Inflammatory macrophage treated with lipopolysaccharide for 4 hours (primary cell): ENCODE measurements at regions not wholly inside any gene's neighbourhood (a gene's known extent, or its start where the extent isn't known, plus 50 kb on each side); places are given as distances from the start of the nearest gene placed in this dataset.
A peak's percentile ranks its signal among the peaks of the same experiment; 100 is the strongest.
"Not testable (repeated sequence)": the region's sequence is repeated elsewhere in the genome, so short reads cannot be mapped to it uniquely, and the experiment has no call there.

Experiments
- DNase-seq: peaks from one replicate; pipeline ENCODE4 v3.0.0-alpha.2; 2020

DNA sequence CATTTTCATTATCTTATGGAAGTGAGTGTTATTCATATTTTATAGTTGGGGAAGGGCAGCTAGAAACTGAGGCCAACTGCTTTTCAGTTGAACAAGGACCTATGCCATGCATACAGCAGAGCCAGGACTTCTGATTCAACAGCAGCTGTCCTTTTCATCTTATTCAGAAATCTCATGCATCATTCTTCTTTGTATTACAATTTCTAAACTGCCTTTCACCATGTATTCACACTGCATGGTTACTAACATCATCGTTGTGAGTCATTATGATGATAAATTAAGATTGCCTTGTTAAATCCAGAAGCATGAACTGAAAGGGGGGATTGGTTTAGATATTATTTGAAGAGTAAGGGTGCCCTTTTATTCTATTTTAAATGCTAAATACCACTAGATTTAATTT is 1470.1 kb upstream of the GOT2 start:
- no peak for DNase-seq

DNA sequence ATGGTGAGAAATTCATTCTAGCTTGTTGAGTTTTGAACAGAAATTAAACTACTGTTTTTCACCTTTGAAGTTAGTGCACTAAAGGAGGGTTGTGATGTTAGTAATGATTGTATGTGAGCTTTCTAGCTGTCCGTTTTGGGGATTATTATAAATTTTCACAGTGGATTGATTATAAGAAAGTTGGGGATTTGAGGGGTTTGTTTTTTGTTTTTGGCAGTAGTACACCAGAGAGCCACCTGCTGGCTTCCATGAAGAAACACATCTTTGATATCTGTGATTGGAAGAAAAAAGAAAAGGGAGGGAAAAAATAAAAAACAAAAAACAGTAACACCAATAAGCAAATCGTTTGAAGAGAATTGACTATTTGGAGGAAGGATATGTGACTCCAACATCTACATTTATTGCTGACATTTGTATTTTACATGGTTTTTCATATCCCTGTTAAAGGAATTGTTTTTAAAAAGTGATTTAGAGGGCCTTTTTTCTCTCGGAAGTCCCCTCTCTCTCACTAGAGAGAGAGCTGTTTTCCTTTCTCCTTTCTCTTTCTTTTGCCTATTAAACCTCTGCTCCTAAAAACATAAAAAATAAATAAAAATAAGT is 1469.5 kb upstream of the GOT2 start:
- no peak for DNase-seq

- not testable (repeated sequence) for DNase-seq
These were observed 1466.6 kb upstream of the GOT2 start for GRCh38 chr16:60200729-60201128.

DNA sequence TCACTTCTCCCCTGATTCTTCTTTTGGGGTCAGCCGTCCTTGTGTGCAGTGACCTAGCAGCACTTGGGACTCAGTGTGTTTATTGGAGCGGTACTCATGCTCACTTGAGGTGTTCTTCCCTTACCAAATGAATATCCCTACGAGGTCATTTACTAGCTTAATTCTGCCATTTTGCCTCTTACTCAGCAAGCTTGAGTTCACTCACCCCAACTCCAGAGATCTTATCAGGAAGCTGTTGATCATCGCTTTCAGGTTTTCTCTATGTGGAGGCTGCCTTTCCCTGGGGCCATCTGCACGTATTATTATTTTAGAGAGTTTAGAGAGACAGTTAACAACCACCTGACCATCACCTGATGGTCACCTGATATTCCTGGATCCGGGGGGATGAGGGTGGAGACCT is 1466.0 kb upstream of the GOT2 start:
- no peak for DNase-seq

- no peak for DNase-seq
These were observed 1465.0 kb upstream of the GOT2 start for GRCh38 chr16:60199150-60199549.

DNA sequence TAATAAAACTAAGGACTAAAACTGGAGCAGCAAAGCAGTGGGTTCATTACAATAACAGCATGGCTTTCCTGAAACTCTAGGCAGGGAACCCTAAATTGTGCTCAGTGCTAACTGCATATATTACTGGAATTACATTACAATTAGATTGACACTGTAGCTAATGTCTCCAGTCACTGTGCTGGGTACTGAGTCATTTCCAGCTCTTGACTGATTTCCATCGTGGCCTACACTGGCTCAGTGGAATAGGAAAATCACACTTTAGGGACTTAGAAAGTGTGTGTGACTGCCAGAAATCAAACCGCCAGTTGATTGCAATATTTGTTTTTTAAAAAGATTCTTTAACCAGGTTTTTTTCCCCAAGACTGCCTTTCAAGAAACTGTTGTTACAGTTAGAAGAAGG is 1447.4 kb upstream of the GOT2 start:
- no peak for DNase-seq

GRCh38 chr16:60180609-60181008 is 1446.5 kb upstream of the GOT2 start:
- no peak for DNase-seq

- no peak for DNase-seq
These were observed 1436.1 kb upstream of the GOT2 start for GRCh38 chr16:60170196-60170595.

DNA sequence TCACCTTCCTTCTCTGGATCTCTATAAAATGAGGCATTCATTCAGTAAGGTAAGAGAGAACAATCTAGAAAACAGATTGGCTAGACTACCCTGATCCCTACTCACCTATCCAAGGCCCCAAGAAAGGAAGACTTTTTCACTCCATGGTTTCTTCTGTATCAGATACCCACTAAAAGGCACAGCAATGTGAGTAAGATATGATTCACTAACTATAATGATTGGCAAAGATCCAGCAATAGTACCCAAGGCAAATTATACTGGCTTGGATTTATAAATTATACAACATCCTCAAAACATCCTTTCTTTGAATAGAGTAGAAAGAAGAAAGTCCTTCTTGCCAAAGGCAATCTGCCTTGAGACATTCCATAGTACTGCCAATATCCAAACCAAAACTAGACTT is 1432.0 kb upstream of the GOT2 start:
- DNase-seq, result no peak

GRCh38 chr16:60151987-60152386 is 1417.9 kb upstream of the GOT2 start:
- DNase-seq, result no peak

- DNase-seq, result no peak
These were observed 1416.8 kb upstream of the GOT2 start for GRCh38 chr16:60150907-60151306.

DNA sequence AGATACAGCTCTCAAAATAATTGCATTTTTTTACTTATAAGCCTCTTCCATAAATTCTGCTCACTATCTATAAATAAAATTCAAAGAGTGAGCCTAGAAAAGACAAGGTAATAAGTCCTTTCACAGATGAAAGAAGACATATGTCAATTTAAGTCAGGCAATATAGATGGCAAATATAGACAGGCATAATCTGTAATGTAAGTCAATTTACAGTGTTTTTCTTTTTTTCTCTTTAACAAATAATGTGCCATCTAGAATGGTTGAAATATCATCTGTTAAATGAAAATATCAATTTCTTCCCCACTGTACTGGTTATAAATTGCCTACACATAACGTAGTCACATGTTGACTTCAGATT is 1409.2 kb upstream of the GOT2 start:
- DNase-seq, result no peak

- no peak for DNase-seq
These were observed 1408.7 kb upstream of the GOT2 start for GRCh38 chr16:60142619-60143347.

DNA sequence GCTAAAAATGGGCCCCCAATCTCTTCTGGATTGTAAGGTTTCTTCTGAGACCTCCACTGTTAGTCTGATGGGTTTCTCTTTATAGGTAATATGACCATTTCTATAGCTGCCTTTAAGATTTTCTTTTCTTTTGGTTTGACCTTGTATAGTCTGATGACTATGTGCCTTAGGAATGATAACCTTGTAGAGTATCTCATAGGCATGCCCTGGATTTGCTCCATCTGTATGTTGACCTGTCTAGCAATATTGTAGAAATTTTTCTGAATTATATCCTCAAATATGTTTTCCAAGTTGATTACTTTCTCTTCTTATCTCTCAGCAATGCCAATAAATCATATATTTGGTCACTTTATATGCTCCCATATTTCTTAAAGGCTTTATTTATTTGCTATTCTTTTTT is 1403.8 kb upstream of the GOT2 start:
- no peak for DNase-seq

DNA sequence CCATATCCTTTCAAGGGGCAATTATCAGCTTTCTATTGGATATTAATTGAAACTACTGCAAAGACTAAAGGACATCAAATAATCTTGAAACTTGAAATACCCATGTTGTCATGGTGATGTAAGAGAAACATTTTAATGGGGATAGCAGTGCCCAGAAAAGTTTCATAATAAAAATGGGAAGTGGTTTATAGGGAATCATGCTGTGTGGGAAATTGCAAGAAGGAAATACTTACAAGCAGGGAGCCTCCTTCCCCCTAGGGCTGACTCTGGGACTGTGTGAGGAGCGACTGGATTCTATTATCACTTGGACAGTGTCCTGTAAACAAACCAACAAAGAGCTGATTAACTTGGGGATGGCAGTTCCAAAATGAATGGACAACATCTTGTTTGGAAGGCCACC is 1393.1 kb upstream of the GOT2 start:
- peak; percentile 26 for DNase-seq

DNA sequence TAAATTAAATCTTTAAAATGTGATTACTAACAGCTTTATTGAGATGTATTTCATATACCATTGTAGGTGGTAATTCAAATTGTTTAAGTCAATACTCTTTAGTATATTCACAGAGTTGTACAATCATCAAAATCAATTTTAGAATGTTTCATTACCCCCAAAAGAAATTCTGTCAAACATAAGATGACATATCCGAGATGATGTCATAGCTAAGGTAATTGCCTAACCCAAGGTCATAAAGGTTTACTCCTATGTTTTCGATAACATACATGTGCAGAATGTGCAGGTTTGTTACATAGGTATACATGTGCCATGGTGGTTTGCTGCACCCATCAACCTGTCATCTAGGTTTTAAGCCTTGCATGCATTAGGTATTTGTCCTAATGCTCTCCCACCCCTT is 1392.0 kb upstream of the GOT2 start:
- DNase-seq, result not testable (repeated sequence)

DNA sequence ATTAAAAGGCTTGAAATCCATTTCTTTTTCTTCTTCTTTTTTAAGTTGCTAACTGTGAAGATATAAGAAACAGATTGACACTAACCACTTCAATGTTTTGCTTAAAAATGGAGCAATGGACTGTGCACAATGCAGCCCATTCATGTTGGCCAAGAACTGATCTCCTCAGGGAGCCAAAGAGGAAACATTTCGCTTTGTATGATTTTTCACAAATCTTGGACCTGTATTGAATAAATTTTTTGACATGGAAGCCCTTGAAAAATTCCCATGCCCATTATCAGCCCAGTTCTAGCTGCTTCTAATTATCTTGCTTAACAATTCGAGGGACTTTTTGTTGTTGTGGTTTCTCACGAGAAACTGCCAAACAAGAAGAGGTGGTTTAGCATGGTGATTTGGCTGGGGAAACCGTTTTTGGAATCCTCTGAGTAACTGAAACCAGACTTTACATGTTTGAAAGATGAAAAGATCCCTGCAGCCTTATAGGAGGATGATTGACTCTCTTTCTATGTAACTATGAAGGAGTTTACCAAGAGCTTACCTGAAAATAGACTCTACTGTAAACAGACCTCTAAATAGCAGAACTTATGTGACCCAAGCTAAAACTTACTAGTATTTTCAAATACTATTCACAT is 1389.4 kb upstream of the GOT2 start:
- DNase-seq, result no peak

DNA sequence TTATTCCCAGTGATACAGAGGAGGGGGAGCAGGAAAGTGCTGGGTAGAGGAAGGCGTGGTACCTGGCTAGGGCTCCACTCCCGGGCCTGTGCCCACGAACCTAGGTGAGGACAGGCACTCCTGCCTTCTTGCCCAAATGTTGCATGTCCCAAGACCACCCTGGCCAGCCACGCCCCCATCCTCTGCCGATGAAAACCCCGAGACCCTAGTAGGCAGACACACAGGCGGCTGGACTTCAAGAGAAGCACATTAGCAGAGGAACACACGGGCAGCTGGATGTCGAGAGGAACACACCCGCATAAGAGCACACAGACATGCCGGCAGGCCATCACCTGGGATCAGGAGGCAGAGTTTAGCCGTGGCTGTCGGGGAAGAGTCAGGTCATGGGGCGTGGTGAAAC is 1386.5 kb upstream of the GOT2 start:
- DNase-seq, result no peak

DNA sequence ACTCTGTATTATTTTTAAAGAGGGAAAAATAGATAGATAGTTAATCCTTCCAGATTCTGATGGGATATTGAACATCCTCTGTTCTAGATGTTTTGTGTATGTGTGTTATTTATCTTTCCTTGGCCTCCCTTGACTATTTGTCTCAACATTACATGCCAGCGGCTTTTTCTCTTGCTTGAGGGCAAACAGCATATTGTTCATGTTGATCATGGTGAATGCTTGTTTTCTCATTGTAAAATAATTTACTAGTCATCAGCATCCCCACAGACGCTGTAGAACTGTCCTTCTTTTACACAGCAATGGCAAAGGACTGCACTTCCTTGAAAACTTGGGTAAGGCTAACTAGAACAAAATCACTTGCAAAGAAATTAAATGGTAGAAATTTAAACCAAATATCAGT is 1376.4 kb upstream of the GOT2 start:
- no peak for DNase-seq

DNA sequence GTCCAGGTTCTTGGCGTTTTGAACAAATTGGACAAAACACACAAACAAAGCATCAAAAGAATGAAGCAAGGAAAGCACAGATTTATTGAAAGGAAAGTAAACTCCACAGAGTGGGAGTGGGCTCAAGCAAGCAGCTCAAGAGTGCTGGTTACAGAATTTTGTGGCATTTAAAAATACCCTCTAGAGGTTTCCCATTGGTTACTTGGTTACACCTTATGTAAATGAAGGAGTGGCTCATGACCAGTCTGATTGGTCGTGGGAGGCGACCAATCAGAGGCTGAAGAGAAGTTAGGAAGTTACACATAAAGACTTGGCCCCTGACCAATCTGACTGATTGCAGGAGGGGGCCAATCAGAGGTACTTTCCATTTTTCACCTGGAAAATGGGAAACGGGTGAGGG is 1373.8 kb upstream of the GOT2 start:
- no peak for DNase-seq

- peak; percentile 52 for DNase-seq
These were observed 1373.3 kb upstream of the GOT2 start for GRCh38 chr16:60107437-60107836.

DNA sequence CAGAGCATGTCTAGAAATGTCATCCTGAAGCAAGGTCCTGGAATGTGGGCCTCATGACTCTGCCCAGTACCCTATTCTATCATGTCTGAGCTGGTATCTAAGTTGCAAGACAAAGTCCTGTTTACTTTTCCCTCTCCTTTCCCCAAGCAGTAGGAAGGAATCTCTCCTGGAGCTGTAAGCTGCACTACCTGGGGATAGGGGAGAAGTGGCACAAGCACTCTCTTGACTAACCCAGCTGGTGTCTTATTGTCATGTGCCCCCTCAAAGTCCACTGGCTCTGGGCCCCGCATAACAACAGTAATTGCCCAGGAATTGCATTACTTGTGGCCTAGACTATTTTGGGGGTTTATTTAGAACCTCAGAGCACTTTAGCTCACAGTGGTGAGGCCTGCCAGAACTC is 1366.3 kb upstream of the GOT2 start:
- no peak for DNase-seq

- no peak for DNase-seq
These were observed 1357.4 kb upstream of the GOT2 start for GRCh38 chr16:60091529-60091928.

DNA sequence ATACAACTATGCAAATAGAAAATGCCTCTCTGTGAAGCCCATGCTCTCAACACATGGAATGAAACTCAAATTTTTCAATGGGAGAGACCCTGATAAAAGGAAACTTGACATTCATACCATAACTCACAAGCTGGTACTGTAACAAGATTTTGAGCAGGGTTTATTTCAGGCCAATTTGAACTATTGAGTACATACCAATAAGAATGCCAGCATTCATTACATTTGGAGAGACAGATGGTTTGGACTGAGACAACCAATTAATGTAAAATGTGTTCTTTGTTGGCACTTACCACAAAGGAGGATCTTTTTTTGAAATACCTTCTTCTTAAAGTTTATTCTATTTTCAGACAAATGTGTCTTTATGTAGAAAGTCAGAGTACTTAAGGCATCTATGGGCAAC is 1357.0 kb upstream of the GOT2 start:
- no peak for DNase-seq

- DNase-seq, result no peak
These were observed 1353.4 kb upstream of the GOT2 start for GRCh38 chr16:60087530-60087929.
